Upper lobe of right lung (tissue), 1 donor: ENCODE measurements at regions not wholly inside any gene's neighbourhood (a gene's known extent, or its start where the extent isn't known, plus 50 kb on each side); places are given as distances from the start of the nearest gene placed in this dataset.

Experiments
- ATAC-seq: fragments of 200-7000 bp; cut with Tn5 transposase; one replicate; pipeline ENCODE4 v1.9.1; 2020; ENCODE audit warnings: mild to moderate bottlenecking, moderate library complexity
- DNase-seq: peaks from one replicate; pipeline ENCODE4 v3.0.0-alpha.2; 2020
- H3K27ac ChIP-seq: fragments of 200-600 bp; one replicate; pipeline ENCODE4 v1.8.0; 2022
- H3K27me3 ChIP-seq: fragments of 200-600 bp; one replicate; pipeline ENCODE4 v1.8.0; 2022; ENCODE audit warnings: mild to moderate bottlenecking
- H3K36me3 ChIP-seq: fragments of 200-600 bp; one replicate; pipeline ENCODE4 v1.8.0; 2022
- H3K4me1 ChIP-seq: fragments of 200-600 bp; one replicate; pipeline ENCODE4 v1.8.0; 2022
- H3K4me3 ChIP-seq: fragments of 200-600 bp; one replicate; pipeline ENCODE4 v1.8.0; 2022; ENCODE audit warnings: mild to moderate bottlenecking
- H3K9me3 ChIP-seq: fragments of 200-600 bp; one replicate; pipeline ENCODE4 v1.8.0; 2022
- CTCF ChIP-seq: fragments of 200-600 bp; IDR thresholded peaks from one replicate; pipeline ENCODE4 v1.8.0; 2022; ENCODE audit warnings: antibody characterized with exemption
- intact Hi-C: fragments of 100-400 bp; cut with DNase I; formaldehyde crosslinking; loops from one replicate; pipeline ENCODE4 v1.11.0; 2022
- donor health status: DM: no; HTN: yes; CAD: no; lungs with severe emphysema.

- ATAC-seq (no peak), DNase-seq (no peak)
- Histone ChIP-seq H3K4me3 (no peak overlapping the region), H3K9me3 (no peaks in the 10 kb centered on the region), H3K27ac (no peak overlapping the region), H3K36me3 (no peaks in the 10 kb centered on the region), H3K4me1 (no peaks in the 10 kb centered on the region), H3K27me3 (no peaks in the 10 kb centered on the region)
- intact Hi-C loops: no loop called here
- TF ChIP-seq CTCF: no peak
Measured at GRCh38 chr2:123043458-123043857, 981.6 kb upstream of the CNTNAP5 start.

- no peak overlapping the region for H3K27ac ChIP-seq
- H3K4me3 ChIP-seq: no peak overlapping the region
- H3K4me1 ChIP-seq: no peaks in the 10 kb centered on the region
- intact Hi-C loops: no loop called here
- no peaks in the 10 kb centered on the region for H3K9me3 ChIP-seq
- no peaks in the 10 kb centered on the region for H3K36me3 ChIP-seq
- no peaks in the 10 kb centered on the region for H3K27me3 ChIP-seq
- DNase-seq (no peak), ATAC-seq (no peak)
- no peak for TF ChIP-seq CTCF
Measured at GRCh38 chr2:123045713-123046112, 979.4 kb upstream of the CNTNAP5 start.

GRCh38 chr2:123047186-123047585 lies 977.9 kb upstream of the CNTNAP5 start:
- H3K36me3 ChIP-seq: no peaks in the 10 kb centered on the region
- intact Hi-C loops: no loop called here
- H3K4me3 ChIP-seq: no peak overlapping the region
- H3K9me3 ChIP-seq: no peaks in the 10 kb centered on the region
- TF ChIP-seq CTCF: no peak
- no peak for ATAC-seq
- no peak for DNase-seq
- no peaks in the 10 kb centered on the region for H3K4me1 ChIP-seq
- H3K27ac ChIP-seq: no peak overlapping the region
- H3K27me3 ChIP-seq: no peaks in the 10 kb centered on the region

GRCh38 chr2:123051136-123051535 lies 974.0 kb upstream of the CNTNAP5 start:
- no peaks in the 10 kb centered on the region for H3K36me3 ChIP-seq
- no peaks in the 10 kb centered on the region for H3K4me1 ChIP-seq
- ATAC-seq: no peak
- intact Hi-C loops: no loop called here
- H3K27me3 ChIP-seq: no peaks in the 10 kb centered on the region
- H3K9me3 ChIP-seq: no peaks in the 10 kb centered on the region
- no peak overlapping the region for H3K4me3 ChIP-seq
- no peak for TF ChIP-seq CTCF
- no peak overlapping the region for H3K27ac ChIP-seq
- DNase-seq: no peak

- no peaks in the 10 kb centered on the region for H3K9me3 ChIP-seq
- no peaks in the 10 kb centered on the region for H3K36me3 ChIP-seq
- H3K4me3 ChIP-seq: no peak overlapping the region
- H3K4me1 ChIP-seq: no peaks in the 10 kb centered on the region
- TF ChIP-seq CTCF: no peak
- intact Hi-C loops: no loop called here
- no peaks in the 10 kb centered on the region for H3K27me3 ChIP-seq
- H3K27ac ChIP-seq: no peak overlapping the region
- DNase-seq: no peak
- no peak for ATAC-seq
Measured at GRCh38 chr2:123061534-123061933, 963.6 kb upstream of the CNTNAP5 start.

GRCh38 chr2:123073371-123073770 lies 951.7 kb upstream of the CNTNAP5 start:
- H3K4me3 ChIP-seq: no peak overlapping the region
- peak; percentile 32 for ATAC-seq
- intact Hi-C loops: no loop called here

More at GRCh38 chr2:123073371-123073770, 951.7 kb upstream of the CNTNAP5 start:
- no peaks in the 10 kb centered on the region for H3K36me3 ChIP-seq
- no peaks in the 10 kb centered on the region for H3K27me3 ChIP-seq
- no peaks in the 10 kb centered on the region for H3K4me1 ChIP-seq
- H3K9me3 ChIP-seq: no peaks in the 10 kb centered on the region
- DNase-seq: no peak
- no peak overlapping the region for H3K27ac ChIP-seq
- no peak for TF ChIP-seq CTCF
